ENCODE measurements at regions not wholly inside any gene's neighbourhood (a gene's known extent, or its start where the extent isn't known, plus 50 kb on each side); places are given as distances from the start of the nearest gene placed in this dataset.

- no peak for DNase-seq
Measured at GRCh38 chr17:72262766-72263165, 141.9 kb downstream of the SOX9 start.

GRCh38 chr17:72264682-72265405, 144.0 kb downstream of the SOX9 start:
- no peak for DNase-seq

GRCh38 chr17:72266112-72266775, 145.4 kb downstream of the SOX9 start:
- DNase-seq: no peak

- DNase-seq: no peak
Measured at GRCh38 chr17:72267601-72268000, 146.8 kb downstream of the SOX9 start.

- DNase-seq: no peak
Measured at GRCh38 chr17:72268431-72268830, 147.6 kb downstream of the SOX9 start.

- no peak for DNase-seq
Measured at GRCh38 chr17:72270273-72270924, 149.6 kb downstream of the SOX9 start.

- DNase-seq: no peak
Measured at GRCh38 chr17:72271603-72272002, 150.8 kb downstream of the SOX9 start.

GRCh38 chr17:72273289-72274056, 152.7 kb downstream of the SOX9 start:
- DNase-seq: no peak

- no peak for DNase-seq
Measured at GRCh38 chr17:72274614-72275013, 153.8 kb downstream of the SOX9 start.

- DNase-seq: no peak
Measured at GRCh38 chr17:72280881-72281280, 160.1 kb downstream of the SOX9 start.

- DNase-seq: no peak
Measured at GRCh38 chr17:72282439-72283029, 161.7 kb downstream of the SOX9 start.

- no peak for DNase-seq
Measured at GRCh38 chr17:72284806-72285205, 164.0 kb downstream of the SOX9 start.

GRCh38 chr17:72287586-72287985, 166.8 kb downstream of the SOX9 start:
- DNase-seq: no peak

- DNase-seq: no peak
Measured at GRCh38 chr17:72294487-72294893, 173.7 kb downstream of the SOX9 start.

GRCh38 chr17:72295916-72296315, 175.1 kb downstream of the SOX9 start:
- DNase-seq: no peak

GRCh38 chr17:72296456-72296855, 175.6 kb downstream of the SOX9 start:
- DNase-seq: no peak

GRCh38 chr17:72297326-72298115, 176.7 kb downstream of the SOX9 start:
- no peak for DNase-seq

GRCh38 chr17:72299100-72299499, 178.3 kb downstream of the SOX9 start:
- no peak for DNase-seq

GRCh38 chr17:72299592-72299991, 178.8 kb downstream of the SOX9 start:
- DNase-seq: no peak

GRCh38 chr17:72301887-72302286, 181.1 kb downstream of the SOX9 start:
- DNase-seq: no peak

- no peak for DNase-seq
Measured at GRCh38 chr17:72302735-72303134, 181.9 kb downstream of the SOX9 start.

All from inflammatory macrophage treated with lipopolysaccharide for 4 hours (primary cell).